NT2/D1 (cell line): ENCODE measurements at regions not wholly inside any gene's neighbourhood (a gene's known extent, or its start where the extent isn't known, plus 50 kb on each side); places are given as distances from the start of the nearest gene placed in this dataset.

Experiments used
- SUZ12 ChIP-seq: IDR thresholded peaks from 2 replicates; pipeline ENCODE4 v1.6.1; 2011; ENCODE audit not compliant: insufficient read length, insufficient read depth; ENCODE audit errors: extremely low read depth
- YY1 ChIP-seq: IDR thresholded peaks from 2 replicates; pipeline ENCODE4 v1.6.1; 2011; ENCODE audit not compliant: insufficient read length, insufficient read depth
- ZNF274 ChIP-seq: IDR thresholded peaks from 2 replicates; pipeline ENCODE4 v1.6.1; 2011; ENCODE audit warnings: mild to moderate bottlenecking, low read depth, low read length

DNA sequence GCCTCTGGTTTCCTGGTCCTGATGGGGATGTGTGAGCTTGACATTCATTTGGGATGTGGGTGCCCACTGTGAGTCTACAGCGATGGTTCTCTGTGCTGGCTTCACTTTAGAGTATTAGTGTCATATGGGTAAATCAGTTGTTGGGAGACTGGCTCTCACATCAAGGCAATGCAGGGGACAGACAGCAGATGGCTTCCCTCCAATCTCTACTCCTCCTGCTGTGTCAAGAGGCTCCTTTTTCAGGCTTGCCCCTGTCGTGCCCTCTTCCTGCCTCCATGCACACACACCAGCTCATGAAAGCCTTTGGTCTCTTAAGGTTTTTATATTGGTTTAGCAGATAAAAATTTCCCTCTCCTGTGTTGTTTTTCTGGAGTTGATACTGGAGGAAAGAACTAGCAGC, 315.6 kb downstream of the RDH14 start:
- no peak for TF ChIP-seq SUZ12
- TF ChIP-seq ZNF274 = no peak
- TF ChIP-seq YY1 = no peak
